ENCODE measurements at regions not wholly inside any gene's neighbourhood (a gene's known extent, or its start where the extent isn't known, plus 50 kb on each side); places are given as distances from the start of the nearest gene placed in this dataset.

DNA sequence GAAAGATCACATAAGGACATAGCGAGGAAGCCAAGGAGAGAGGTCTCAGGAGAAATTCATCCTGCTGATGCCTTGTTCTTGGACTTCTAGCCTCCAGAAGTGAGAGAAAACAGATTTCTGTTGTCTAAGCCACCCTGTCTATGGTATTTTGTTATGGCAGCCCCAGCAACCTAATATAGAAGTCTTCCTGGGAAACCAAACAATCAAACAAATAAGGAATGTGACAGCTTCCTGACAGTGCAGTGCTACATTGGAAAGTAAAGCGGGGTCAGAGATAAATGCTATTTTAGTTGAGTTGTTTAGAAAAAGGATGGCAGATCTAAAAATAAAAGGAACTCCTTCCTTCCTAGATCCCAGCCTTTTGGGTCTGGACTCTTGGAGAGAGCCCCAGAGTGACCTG, 443.2 kb upstream of the GYPC start:
- intact Hi-C loops (cut with DNase I) = no loop called here
- H3K4me3 ChIP-seq = no peak overlapping the region
- H3K36me3 ChIP-seq = no peaks in the 10 kb centered on the region
- peak overlapping the region in 1 of 10 donors; percentile 58 for H3K27ac ChIP-seq
- DNase-seq = no peak
- ATAC-seq = peak in 4 of 8 donors; percentile 47 to 88 (median 63)
- no peaks in the 10 kb centered on the region for H3K27me3 ChIP-seq
- H3K9me3 ChIP-seq = no peaks in the 10 kb centered on the region
- 41 to 46% methylated on average over 2 of the region's 2 CpGs for WGBS, 2 donors
- TF ChIP-seq, protein P1, sequence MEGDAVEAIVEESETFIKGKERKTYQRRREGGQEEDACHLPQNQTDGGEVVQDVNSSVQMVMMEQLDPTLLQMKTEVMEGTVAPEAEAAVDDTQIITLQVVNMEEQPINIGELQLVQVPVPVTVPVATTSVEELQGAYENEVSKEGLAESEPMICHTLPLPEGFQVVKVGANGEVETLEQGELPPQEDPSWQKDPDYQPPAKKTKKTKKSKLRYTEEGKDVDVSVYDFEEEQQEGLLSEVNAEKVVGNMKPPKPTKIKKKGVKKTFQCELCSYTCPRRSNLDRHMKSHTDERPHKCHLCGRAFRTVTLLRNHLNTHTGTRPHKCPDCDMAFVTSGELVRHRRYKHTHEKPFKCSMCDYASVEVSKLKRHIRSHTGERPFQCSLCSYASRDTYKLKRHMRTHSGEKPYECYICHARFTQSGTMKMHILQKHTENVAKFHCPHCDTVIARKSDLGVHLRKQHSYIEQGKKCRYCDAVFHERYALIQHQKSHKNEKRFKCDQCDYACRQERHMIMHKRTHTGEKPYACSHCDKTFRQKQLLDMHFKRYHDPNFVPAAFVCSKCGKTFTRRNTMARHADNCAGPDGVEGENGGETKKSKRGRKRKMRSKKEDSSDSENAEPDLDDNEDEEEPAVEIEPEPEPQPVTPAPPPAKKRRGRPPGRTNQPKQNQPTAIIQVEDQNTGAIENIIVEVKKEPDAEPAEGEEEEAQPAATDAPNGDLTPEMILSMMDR (IDR thresholded peaks at IDR 0.05) = no peak
- no peaks in the 10 kb centered on the region for H3K4me1 ChIP-seq

DNA sequence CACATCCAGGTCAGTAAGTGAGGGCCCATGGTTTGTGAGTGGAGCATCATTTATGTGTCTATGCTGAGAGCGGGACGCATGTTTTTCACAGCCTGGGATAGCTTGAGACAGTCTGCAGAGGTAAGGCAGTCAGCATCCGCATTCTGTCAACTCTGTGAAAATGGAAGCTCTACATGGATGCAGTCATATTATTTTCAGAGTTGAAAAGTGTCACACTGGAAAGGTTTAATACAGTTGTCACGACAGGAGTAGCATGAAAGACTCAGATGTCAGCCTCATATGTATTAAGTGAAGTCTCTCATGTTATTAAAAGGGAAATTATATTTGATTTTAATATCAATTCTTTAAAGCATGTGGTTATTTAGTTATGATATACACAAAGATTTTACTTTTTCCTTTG, 436.9 kb upstream of the GYPC start:
- TF ChIP-seq, protein P1 (IDR thresholded peaks at IDR 0.05) = no peak
- 88 to 93% methylated on average over 4 of the region's 4 CpGs for WGBS, 2 donors
- H3K27ac ChIP-seq = no peak overlapping the region
- intact Hi-C loops (cut with DNase I) = no loop called here
- H3K27me3 ChIP-seq = peaks cover 0 to 4% (median 0%) of the 10 kb centered on the region in 7 donors
- no peak for ATAC-seq
- no peak for DNase-seq
- no peaks in the 10 kb centered on the region for H3K9me3 ChIP-seq
- no peaks in the 10 kb centered on the region for H3K36me3 ChIP-seq
- no peak overlapping the region for H3K4me3 ChIP-seq
- H3K4me1 ChIP-seq = no peaks in the 10 kb centered on the region

DNA sequence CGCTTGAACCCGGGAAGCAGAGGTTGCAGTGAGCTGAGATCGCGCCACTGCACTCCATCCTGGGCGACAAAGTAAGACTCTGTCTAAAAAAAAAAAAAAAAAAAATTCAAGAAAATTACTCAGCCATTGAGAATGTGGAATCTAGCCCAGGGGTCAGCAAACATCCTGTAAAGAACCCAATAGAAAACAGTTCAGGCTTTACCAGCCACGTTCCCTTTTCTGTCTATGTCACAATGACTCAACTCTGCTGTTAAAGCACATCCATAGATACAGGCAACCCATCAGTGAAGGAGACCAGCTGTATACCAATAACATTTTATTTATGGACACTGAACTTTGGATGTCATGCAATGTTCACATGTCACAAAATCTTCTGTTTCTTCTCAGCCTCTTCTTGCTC, 435.6 kb upstream of the GYPC start:
- intact Hi-C loops (cut with DNase I) = no loop called here
- DNase-seq = no peak
- Histone ChIP-seq H3K9me3 (no peaks in the 10 kb centered on the region), H3K36me3 (no peaks in the 10 kb centered on the region), H3K4me1 (no peaks in the 10 kb centered on the region), H3K27ac (no peak overlapping the region), H3K4me3 (no peak overlapping the region), H3K27me3 (peaks cover 0 to 4% (median 0%) of the 10 kb centered on the region in 7 donors)
- 68 to 78% methylated on average over 6 of the region's 6 CpGs for WGBS, 2 donors
- TF ChIP-seq, protein P1 (IDR thresholded peaks at IDR 0.05) = no peak
- ATAC-seq = no peak

DNA sequence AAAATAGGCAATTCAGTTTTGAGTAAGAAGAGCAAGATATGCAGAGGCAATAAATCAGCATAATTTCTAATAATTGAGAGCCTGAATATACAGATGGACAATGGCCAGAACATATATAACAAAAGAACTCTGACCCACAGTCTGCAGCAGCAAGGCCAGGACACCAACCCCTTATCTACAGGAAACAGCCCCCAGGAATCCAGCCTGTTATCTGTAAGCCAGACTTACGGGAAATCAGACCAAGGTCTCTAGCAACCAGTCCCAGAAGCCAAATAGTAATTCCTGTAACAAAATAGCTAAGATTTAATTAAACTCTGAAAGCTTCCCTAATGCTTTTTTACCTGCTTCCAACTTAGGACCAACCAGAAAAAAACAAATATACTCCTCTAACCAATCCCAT, 434.5 kb upstream of the GYPC start:
- H3K9me3 ChIP-seq = no peaks in the 10 kb centered on the region
- peaks cover 0 to 4% (median 0%) of the 10 kb centered on the region in 7 donors for H3K27me3 ChIP-seq
- H3K4me1 ChIP-seq = no peaks in the 10 kb centered on the region
- no peaks in the 10 kb centered on the region for H3K36me3 ChIP-seq
- WGBS, 2 donors = 19 to 36% methylated on average over 1 of the region's 1 CpG
- no peak for DNase-seq
- TF ChIP-seq, protein P1 (IDR thresholded peaks at IDR 0.05) = no peak
- intact Hi-C loops (cut with DNase I) = no loop called here
- no peak overlapping the region for H3K4me3 ChIP-seq
- no peak overlapping the region for H3K27ac ChIP-seq
- no peak for ATAC-seq
